Transverse colon (tissue), 4 donors: ENCODE measurements at regions not wholly inside any gene's neighbourhood (a gene's known extent, or its start where the extent isn't known, plus 50 kb on each side); places are given as distances from the start of the nearest gene placed in this dataset.

Experiments used
- EP300 ChIP-seq: sonication (generic); formaldehyde crosslinking; IDR thresholded peaks from one replicate; pipeline ENCODE4 v1.6.1; 2017; ENCODE audit warnings: antibody characterized with exemption, low read depth
- POLR2AphosphoS5 ChIP-seq, 3 donors: sonication (generic); formaldehyde crosslinking; IDR thresholded peaks; one replicate each; pipeline ENCODE4 v1.6.1; 2016; ENCODE audit warnings: antibody characterized with exemption in 3 of 3
- TF ChIP-seq, protein P1 (sequence below), 5 experiments: fragments of 200-600 bp in 3 of 5; fragments of 450-650 bp in 2 of 5; sonication (generic) in 3 of 5; IDR thresholded peaks; 1 replicate in 2 of 5; 2 replicates in 3 of 5; pipeline ENCODE4 v1.5.1; 2016 to 2017; ENCODE audit warnings: antibody characterized with exemption in 5 of 5, inconsistent platforms in 3 of 5, mild to moderate bottlenecking in 2 of 5, moderate library complexity in 1 of 5

DNA sequence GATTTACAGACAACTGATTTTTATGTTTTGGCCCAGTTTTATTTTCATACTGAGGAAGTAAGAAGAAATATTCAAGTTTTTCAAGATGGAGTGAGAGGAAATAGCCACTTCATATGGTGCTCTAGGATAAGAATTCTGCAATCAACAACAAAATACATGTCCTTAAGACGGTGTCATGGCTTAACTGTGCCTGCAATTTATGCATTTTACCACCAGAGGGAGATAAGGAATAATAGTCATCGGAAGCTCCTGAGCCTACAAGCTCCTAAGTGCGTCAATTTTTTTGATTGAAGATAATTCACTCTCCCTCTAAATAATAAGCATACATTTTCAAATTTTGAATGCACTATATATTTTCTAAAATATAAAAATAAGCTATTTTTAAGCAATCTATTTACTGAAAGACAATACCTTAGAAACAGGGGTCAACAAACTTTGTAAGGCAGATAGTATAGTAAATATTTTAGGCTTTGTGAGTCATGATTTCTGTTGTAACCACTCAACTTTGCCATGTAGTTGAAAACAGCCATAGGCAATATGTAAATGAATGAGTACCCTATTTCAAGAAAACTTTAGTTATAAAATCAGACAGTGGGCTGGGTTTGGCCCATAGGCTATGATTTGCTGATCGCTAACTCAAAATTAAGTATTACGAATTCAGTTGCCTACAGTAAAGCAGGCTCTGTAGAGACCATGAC, 230.9 kb upstream of the DTNBP1 start:
- TF ChIP-seq, protein P1, sequence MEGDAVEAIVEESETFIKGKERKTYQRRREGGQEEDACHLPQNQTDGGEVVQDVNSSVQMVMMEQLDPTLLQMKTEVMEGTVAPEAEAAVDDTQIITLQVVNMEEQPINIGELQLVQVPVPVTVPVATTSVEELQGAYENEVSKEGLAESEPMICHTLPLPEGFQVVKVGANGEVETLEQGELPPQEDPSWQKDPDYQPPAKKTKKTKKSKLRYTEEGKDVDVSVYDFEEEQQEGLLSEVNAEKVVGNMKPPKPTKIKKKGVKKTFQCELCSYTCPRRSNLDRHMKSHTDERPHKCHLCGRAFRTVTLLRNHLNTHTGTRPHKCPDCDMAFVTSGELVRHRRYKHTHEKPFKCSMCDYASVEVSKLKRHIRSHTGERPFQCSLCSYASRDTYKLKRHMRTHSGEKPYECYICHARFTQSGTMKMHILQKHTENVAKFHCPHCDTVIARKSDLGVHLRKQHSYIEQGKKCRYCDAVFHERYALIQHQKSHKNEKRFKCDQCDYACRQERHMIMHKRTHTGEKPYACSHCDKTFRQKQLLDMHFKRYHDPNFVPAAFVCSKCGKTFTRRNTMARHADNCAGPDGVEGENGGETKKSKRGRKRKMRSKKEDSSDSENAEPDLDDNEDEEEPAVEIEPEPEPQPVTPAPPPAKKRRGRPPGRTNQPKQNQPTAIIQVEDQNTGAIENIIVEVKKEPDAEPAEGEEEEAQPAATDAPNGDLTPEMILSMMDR (IDR thresholded peaks at IDR 0.05), result peak; percentile 15 to 58 (median 46)
- TF ChIP-seq POLR2AphosphoS5 (IDR thresholded peaks at IDR 0.05) (no peak), EP300 (no peak)
